H4 (cell line): ENCODE measurements at regions not wholly inside any gene's neighbourhood (a gene's known extent, or its start where the extent isn't known, plus 50 kb on each side); places are given as distances from the start of the nearest gene placed in this dataset.
"Not testable (repeated sequence)": the region's sequence is repeated elsewhere in the genome, so short reads cannot be mapped to it uniquely, and the experiment has no call there.

ENCODE experiments used
- DNase-seq: peaks from one replicate; pipeline ENCODE4 v3.0.0-alpha.2; 2015; ENCODE audit warnings: low spot score

GRCh38 chr2:120531863-120532600 lies 186.1 kb downstream of the INHBB start:
- no peak for DNase-seq

GRCh38 chr2:120533625-120534024 lies 187.7 kb downstream of the INHBB start:
- DNase-seq = no peak

GRCh38 chr2:120534457-120534856 lies 188.5 kb downstream of the INHBB start:
- DNase-seq = no peak

- DNase-seq = no peak
Observed at GRCh38 chr2:120535081-120535480, 189.1 kb downstream of the INHBB start.

GRCh38 chr2:120536141-120536540 lies 190.2 kb downstream of the INHBB start:
- no peak for DNase-seq

GRCh38 chr2:120538691-120539423 lies 192.9 kb downstream of the INHBB start:
- DNase-seq = no peak

- no peak for DNase-seq
Observed at GRCh38 chr2:120539424-120539936, 193.5 kb downstream of the INHBB start.

- DNase-seq = peak; percentile 90
Observed at GRCh38 chr2:120539937-120540718, 194.2 kb downstream of the INHBB start.

GRCh38 chr2:120540719-120541552 lies 194.7 kb upstream of the GLI2 start:
- no peak for DNase-seq

- DNase-seq = no peak
Observed at GRCh38 chr2:120541553-120541932, 194.1 kb upstream of the GLI2 start.

GRCh38 chr2:120541972-120542670 lies 193.5 kb upstream of the GLI2 start:
- DNase-seq = no peak

GRCh38 chr2:120542911-120543527 lies 192.6 kb upstream of the GLI2 start:
- DNase-seq = no peak

GRCh38 chr2:120543899-120544298 lies 191.8 kb upstream of the GLI2 start:
- DNase-seq = no peak

- no peak for DNase-seq
Observed at GRCh38 chr2:120544522-120544921, 191.1 kb upstream of the GLI2 start.

GRCh38 chr2:120545007-120545406 lies 190.7 kb upstream of the GLI2 start:
- not testable (repeated sequence) for DNase-seq

GRCh38 chr2:120545521-120546047 lies 190.1 kb upstream of the GLI2 start:
- no peak for DNase-seq

GRCh38 chr2:120546048-120546864 lies 189.4 kb upstream of the GLI2 start:
- peak; percentile 33 for DNase-seq

GRCh38 chr2:120546865-120547390 lies 188.7 kb upstream of the GLI2 start:
- DNase-seq = no peak

GRCh38 chr2:120547662-120548061 lies 188.0 kb upstream of the GLI2 start:
- DNase-seq = no peak
